Common myeloid progenitor, CD34-positive (primary cell): ENCODE measurements at regions not wholly inside any gene's neighbourhood (a gene's known extent, or its start where the extent isn't known, plus 50 kb on each side); places are given as distances from the start of the nearest gene placed in this dataset.

Experiments
- CTCF ChIA-PET: fragments of 350-600 bp; sonication (Branson Sonifier 250); formaldehyde crosslinking; loops from one replicate; lab custom pipeline; 2021; ENCODE audit warnings: antibody characterized with exemption; lab: Charles Lee
- POLR2A ChIA-PET: fragments of 350-600 bp; sonication (Branson Sonifier 250); formaldehyde crosslinking; loops from one replicate; lab custom pipeline; 2021; ENCODE audit warnings: antibody characterized with exemption; lab: Charles Lee
- DNase-seq, 3 donors: peaks; one replicate each; pipeline versions ENCODE4 v3.0.0 to v3.0.0-alpha.2; 2013
- H3K27ac ChIP-seq, 2 experiments: 1 replicate in 1 of 2; 2 replicates in 1 of 2; pipeline ENCODE4 v1.7.0; 2013; ENCODE audit warnings: inconsistent platforms in 2 of 2, low read length in 2 of 2, mild to moderate bottlenecking in 2 of 2, low read depth in 1 of 2, moderate library complexity in 1 of 2; ENCODE audit not compliant: severe bottlenecking in 2 of 2, insufficient read depth in 1 of 2, poor library complexity in 1 of 2
- H3K27me3 ChIP-seq, 5 experiments: replicated peaks in 2 of 5; 1 replicate in 3 of 5; 2 replicates in 2 of 5; pipeline versions ENCODE4 v1.6.1 to v1.7.0; 2013; ENCODE audit warnings: low read length in 4 of 5, mild to moderate bottlenecking in 2 of 5, moderate library complexity in 2 of 5, inconsistent platforms in 1 of 5; ENCODE audit not compliant: insufficient read depth in 5 of 5, control insufficient read depth in 4 of 5
- H3K36me3 ChIP-seq, 4 experiments: 1 replicate in 2 of 4; 2 replicates in 2 of 4; pipeline versions ENCODE4 v1.6.1 to v1.7.0; 2013; ENCODE audit warnings: low read length in 3 of 4, control low read depth in 1 of 4, mild to moderate bottlenecking in 1 of 4; ENCODE audit not compliant: control insufficient read depth in 4 of 4, insufficient read depth in 4 of 4
- H3K4me1 ChIP-seq, 4 experiments: 1 replicate in 3 of 4; 2 replicates in 1 of 4; pipeline versions ENCODE4 v1.6.1 to v1.7.1; 2013; ENCODE audit warnings: low read length in 3 of 4, mild to moderate bottlenecking in 3 of 4, control low read depth in 1 of 4, inconsistent platforms in 1 of 4, moderate library complexity in 1 of 4; ENCODE audit not compliant: control insufficient read depth in 4 of 4, insufficient read depth in 4 of 4; ENCODE audit errors: control extremely low read depth in 1 of 4
- H3K4me3 ChIP-seq, 7 experiments: 1 replicate in 4 of 7; 2 replicates in 3 of 7; pipeline versions ENCODE4 v1.5.1 to v1.7.0; 2013; ENCODE audit warnings: mild to moderate bottlenecking in 7 of 7, low read length in 6 of 7, moderate library complexity in 6 of 7, inconsistent platforms in 2 of 7, low read depth in 2 of 7, control low read depth in 1 of 7; ENCODE audit not compliant: insufficient read depth in 4 of 7, control insufficient read depth in 1 of 7; ENCODE audit errors: extremely low read depth in 1 of 7
- H3K9me3 ChIP-seq, 5 experiments: 1 replicate in 4 of 5; 2 replicates in 1 of 5; pipeline versions ENCODE4 v1.6.1 to v1.7.1; 2013; ENCODE audit warnings: low read length in 4 of 5, mild to moderate bottlenecking in 2 of 5, inconsistent platforms in 1 of 5, low read depth in 1 of 5, moderate library complexity in 1 of 5; ENCODE audit not compliant: control insufficient read depth in 4 of 5, insufficient read depth in 2 of 5; ENCODE audit errors: control extremely low read depth in 1 of 5
- WGBS: methylation state at CpG from one replicate; pipeline ENCODE4 v1.1.5; 2013; ENCODE audit not compliant: insufficient coverage; 5-methylcytosine and 5-hydroxymethylcytosine counted together

- no peaks in the 10 kb centered on the region for H3K36me3 ChIP-seq
- H3K4me3 ChIP-seq: no peak overlapping the region
- H3K27me3 ChIP-seq: no peaks in the 10 kb centered on the region
- WGBS: 81% methylated on average over 11 of the region's 12 CpGs
- ChIA-PET CTCF (no interaction called here), POLR2A (no interaction called here)
- DNase-seq: no peak
- no peaks in the 10 kb centered on the region for H3K4me1 ChIP-seq
- H3K27ac ChIP-seq: no peak overlapping the region
- no peaks in the 10 kb centered on the region for H3K9me3 ChIP-seq
Observed at GRCh38 chr6:19538096-19538495, 299.1 kb upstream of the ID4 start.

GRCh38 chr6:19547507-19547906 is 289.7 kb upstream of the ID4 start:
- no peak overlapping the region for H3K4me3 ChIP-seq
- 78% methylated on average over 1 of the region's 2 CpGs for WGBS
- DNase-seq: no peak
- no peaks in the 10 kb centered on the region for H3K27me3 ChIP-seq
- ChIA-PET POLR2A (no interaction called here), CTCF (no interaction called here)
- H3K9me3 ChIP-seq: no peaks in the 10 kb centered on the region
- no peak overlapping the region for H3K27ac ChIP-seq
- H3K4me1 ChIP-seq: no peaks in the 10 kb centered on the region
- H3K36me3 ChIP-seq: no peaks in the 10 kb centered on the region

- H3K27ac ChIP-seq: no peak overlapping the region
- H3K9me3 ChIP-seq: no peaks in the 10 kb centered on the region
- 92% methylated on average over 3 of the region's 4 CpGs for WGBS
- no peaks in the 10 kb centered on the region for H3K4me1 ChIP-seq
- H3K4me3 ChIP-seq: no peak overlapping the region
- ChIA-PET CTCF (no interaction called here), POLR2A (no interaction called here)
- H3K36me3 ChIP-seq: no peaks in the 10 kb centered on the region
- H3K27me3 ChIP-seq: no peaks in the 10 kb centered on the region
- no peak for DNase-seq
Observed at GRCh38 chr6:19549109-19549508, 288.1 kb upstream of the ID4 start.

- H3K9me3 ChIP-seq: peaks cover 0 to 2% (median 0%) of the 10 kb centered on the region in 5 experiments
- no peaks in the 10 kb centered on the region for H3K36me3 ChIP-seq
- WGBS: 100% methylated on average over 1 of the region's 2 CpGs
- POLR2A ChIA-PET: no interaction called here
- CTCF ChIA-PET: no interaction called here
- no peak for DNase-seq
- no peak overlapping the region for H3K4me3 ChIP-seq
- H3K4me1 ChIP-seq: no peaks in the 10 kb centered on the region
- H3K27ac ChIP-seq: no peak overlapping the region
- no peaks in the 10 kb centered on the region for H3K27me3 ChIP-seq
Observed at GRCh38 chr6:19550380-19550779, 286.8 kb upstream of the ID4 start.

DNA sequence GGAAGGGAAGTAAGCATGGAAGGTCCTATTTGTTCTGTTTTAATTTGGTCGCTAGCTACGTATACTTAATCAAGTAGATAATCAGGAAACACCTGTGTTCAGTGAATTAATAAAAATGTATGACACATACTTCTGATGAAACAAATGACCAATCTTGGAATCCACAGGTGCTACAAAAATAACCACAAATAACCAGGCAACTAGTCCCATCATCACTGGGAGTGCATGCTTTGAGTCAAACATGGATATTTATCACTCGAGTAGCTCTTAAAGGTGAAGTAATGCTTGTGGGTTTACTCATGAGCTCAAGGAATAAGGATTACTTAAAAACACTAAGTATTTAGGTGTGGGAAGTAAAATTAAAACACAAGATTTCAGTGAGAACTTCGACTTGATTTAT is 285.6 kb upstream of the ID4 start:
- Histone ChIP-seq H3K9me3 (peaks cover 0 to 2% (median 0%) of the 10 kb centered on the region in 5 experiments), H3K27ac (no peak overlapping the region), H3K4me1 (no peaks in the 10 kb centered on the region), H3K36me3 (no peaks in the 10 kb centered on the region), H3K4me3 (no peak overlapping the region), H3K27me3 (no peaks in the 10 kb centered on the region)
- DNase-seq: no peak
- ChIA-PET POLR2A (no interaction called here), CTCF (no interaction called here)
- WGBS: 93% methylated on average over 2 of the region's 4 CpGs

GRCh38 chr6:19552076-19552475 is 285.1 kb upstream of the ID4 start:
- Histone ChIP-seq H3K4me3 (no peak overlapping the region), H3K9me3 (peaks cover 0 to 2% (median 0%) of the 10 kb centered on the region in 5 experiments), H3K36me3 (no peaks in the 10 kb centered on the region), H3K27me3 (no peaks in the 10 kb centered on the region), H3K4me1 (no peaks in the 10 kb centered on the region), H3K27ac (no peak overlapping the region)
- ChIA-PET CTCF (no interaction called here), POLR2A (no interaction called here)
- 75% methylated on average over 1 of the region's 3 CpGs for WGBS
- no peak for DNase-seq

DNA sequence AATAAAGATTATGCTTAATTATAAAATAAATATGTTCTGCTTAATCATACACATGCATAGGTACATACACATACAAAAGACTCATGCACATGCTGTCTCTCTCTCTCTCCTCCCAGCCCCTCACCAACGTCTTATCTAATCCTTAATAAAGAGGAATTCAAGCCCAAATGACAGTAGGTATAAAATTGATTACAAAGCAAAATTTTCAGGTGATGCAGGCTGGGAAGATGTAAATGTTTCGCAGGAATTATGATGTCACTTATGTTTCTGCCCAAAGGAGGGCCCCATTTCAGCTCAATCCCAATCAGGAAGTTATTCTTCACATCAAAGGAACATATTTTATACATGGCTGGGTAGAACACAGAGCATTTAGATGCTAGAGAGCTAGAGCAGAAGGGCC is 284.6 kb upstream of the ID4 start:
- WGBS: no CpG with 5 or more reads among the region's 2 CpGs
- H3K4me3 ChIP-seq: no peak overlapping the region
- CTCF ChIA-PET: no interaction called here
- no peak overlapping the region for H3K27ac ChIP-seq
- H3K36me3 ChIP-seq: no peaks in the 10 kb centered on the region
- POLR2A ChIA-PET: no interaction called here
- H3K9me3 ChIP-seq: peaks cover 0 to 2% (median 0%) of the 10 kb centered on the region in 5 experiments
- H3K27me3 ChIP-seq: no peaks in the 10 kb centered on the region
- DNase-seq: no peak
- H3K4me1 ChIP-seq: no peaks in the 10 kb centered on the region
